ENCODE measurements at regions not wholly inside any gene's neighbourhood (a gene's known extent, or its start where the extent isn't known, plus 50 kb on each side); places are given as distances from the start of the nearest gene placed in this dataset.

- no peaks in the 10 kb centered on the region for H3K27me3 ChIP-seq (ENCODE audit: insufficient read depth, poor library complexity, severe bottlenecking)
- no peak overlapping the region for H3K4me3 ChIP-seq (replicated peaks; ENCODE audit: insufficient read depth, low read length)
- no peak for DNase-seq (ENCODE audit: low read depth in 1 of 2, low spot score in 1 of 2)
- TF ChIP-seq, protein P1, sequence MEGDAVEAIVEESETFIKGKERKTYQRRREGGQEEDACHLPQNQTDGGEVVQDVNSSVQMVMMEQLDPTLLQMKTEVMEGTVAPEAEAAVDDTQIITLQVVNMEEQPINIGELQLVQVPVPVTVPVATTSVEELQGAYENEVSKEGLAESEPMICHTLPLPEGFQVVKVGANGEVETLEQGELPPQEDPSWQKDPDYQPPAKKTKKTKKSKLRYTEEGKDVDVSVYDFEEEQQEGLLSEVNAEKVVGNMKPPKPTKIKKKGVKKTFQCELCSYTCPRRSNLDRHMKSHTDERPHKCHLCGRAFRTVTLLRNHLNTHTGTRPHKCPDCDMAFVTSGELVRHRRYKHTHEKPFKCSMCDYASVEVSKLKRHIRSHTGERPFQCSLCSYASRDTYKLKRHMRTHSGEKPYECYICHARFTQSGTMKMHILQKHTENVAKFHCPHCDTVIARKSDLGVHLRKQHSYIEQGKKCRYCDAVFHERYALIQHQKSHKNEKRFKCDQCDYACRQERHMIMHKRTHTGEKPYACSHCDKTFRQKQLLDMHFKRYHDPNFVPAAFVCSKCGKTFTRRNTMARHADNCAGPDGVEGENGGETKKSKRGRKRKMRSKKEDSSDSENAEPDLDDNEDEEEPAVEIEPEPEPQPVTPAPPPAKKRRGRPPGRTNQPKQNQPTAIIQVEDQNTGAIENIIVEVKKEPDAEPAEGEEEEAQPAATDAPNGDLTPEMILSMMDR (IDR thresholded peaks at IDR 0.05; ENCODE audit: insufficient read depth, low read length), result no peak
- no peak for TF ChIP-seq POLR2AphosphoS5 (IDR thresholded peaks at IDR 0.05; ENCODE audit: low read depth)
- no peak for TF ChIP-seq REST (IDR thresholded peaks at IDR 0.05; ENCODE audit: insufficient replicate concordance, low read depth)
- no peak for TF ChIP-seq SPI1 (IDR thresholded peaks at IDR 0.05; ENCODE audit: borderline replicate concordance, low read depth)
- no peak for TF ChIP-seq GABPA (IDR thresholded peaks at IDR 0.05; ENCODE audit: low read depth)
- H3K27ac ChIP-seq (replicated peaks), result no peak overlapping the region
These were observed 344.1 kb upstream of the TRAM1L1 start for GRCh38 chr4:117429506-117429905.

DNA sequence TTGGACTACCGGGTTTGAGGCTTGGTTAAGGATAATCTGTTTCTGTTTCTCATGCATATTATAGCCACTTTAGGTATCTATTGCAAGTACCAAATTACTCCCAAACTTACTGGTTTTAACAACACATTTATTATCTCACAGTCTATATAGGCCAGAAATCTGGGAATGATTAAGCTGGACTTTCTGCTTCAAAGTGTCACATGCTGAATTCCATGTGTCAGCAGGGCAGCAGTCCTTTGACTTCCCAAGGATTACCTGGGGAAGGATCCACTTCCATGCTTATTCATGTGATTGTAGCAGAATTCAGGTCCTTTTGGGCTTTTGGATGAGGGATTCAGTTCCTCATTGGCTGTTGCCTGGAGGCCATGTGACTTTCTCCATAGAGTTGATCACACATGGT, 349.0 kb upstream of the TRAM1L1 start:
- no peak for DNase-seq (ENCODE audit: low read depth in 1 of 2, low spot score in 1 of 2)

GRCh38 chr4:117447925-117448324, 362.5 kb upstream of the TRAM1L1 start:
- TF ChIP-seq REST (IDR thresholded peaks at IDR 0.05; ENCODE audit: insufficient replicate concordance, low read depth) (no peak), POLR2AphosphoS5 (IDR thresholded peaks at IDR 0.05; ENCODE audit: low read depth) (no peak)
- TF ChIP-seq, protein P1 (IDR thresholded peaks at IDR 0.05; ENCODE audit: insufficient read depth, low read length), result peak; percentile 11
- no peaks in the 10 kb centered on the region for H3K27me3 ChIP-seq (ENCODE audit: insufficient read depth, poor library complexity, severe bottlenecking)
- DNase-seq (ENCODE audit: low read depth in 1 of 2, low spot score in 1 of 2), result peak in 1 of 2 experiments; percentile 26
- H3K27ac ChIP-seq (replicated peaks), result no peak overlapping the region
- H3K4me3 ChIP-seq (replicated peaks; ENCODE audit: insufficient read depth, low read length), result no peak overlapping the region

More for the DNA sequence above, 349.0 kb upstream of the TRAM1L1 start:
- no peak for TF ChIP-seq SPI1 (IDR thresholded peaks at IDR 0.05; ENCODE audit: borderline replicate concordance, low read depth)
- TF ChIP-seq REST (IDR thresholded peaks at IDR 0.05; ENCODE audit: insufficient replicate concordance, low read depth), result no peak
- TF ChIP-seq POLR2AphosphoS5 (IDR thresholded peaks at IDR 0.05; ENCODE audit: low read depth), result no peak
- TF ChIP-seq GABPA (IDR thresholded peaks at IDR 0.05; ENCODE audit: low read depth), result no peak
- TF ChIP-seq, protein P1 (IDR thresholded peaks at IDR 0.05; ENCODE audit: insufficient read depth, low read length), result no peak
- no peaks in the 10 kb centered on the region for H3K27me3 ChIP-seq (ENCODE audit: insufficient read depth, poor library complexity, severe bottlenecking)
- H3K4me3 ChIP-seq (replicated peaks; ENCODE audit: insufficient read depth, low read length), result no peak overlapping the region
- H3K27ac ChIP-seq (replicated peaks), result no peak overlapping the region
